GM19372 (cell line): ENCODE measurements at regions not wholly inside any gene's neighbourhood (a gene's known extent, or its start where the extent isn't known, plus 50 kb on each side); places are given as distances from the start of the nearest gene placed in this dataset.
"Not testable (repeated sequence)": the region's sequence is repeated elsewhere in the genome, so short reads cannot be mapped to it uniquely, and the experiment has no call there.

Source experiments
- ATAC-seq: cut with Tn5 transposase; IDR thresholded peaks from one replicate; pipeline ENCODE4 v1.9.1; 2021; ENCODE audit warnings: mild to moderate bottlenecking, low read depth, moderate library complexity; ENCODE audit not compliant: unreplicated experiment

- no peak for ATAC-seq
Measured at GRCh38 chr5:85646641-85647040, 971.1 kb upstream of the COX7C start.

- ATAC-seq: no peak
Measured at GRCh38 chr5:85647349-85648127, 970.2 kb upstream of the COX7C start.

- no peak for ATAC-seq
Measured at GRCh38 chr5:85648495-85648894, 969.2 kb upstream of the COX7C start.

- ATAC-seq: no peak
Measured at GRCh38 chr5:85651731-85652130, 966.0 kb upstream of the COX7C start.

- not testable (repeated sequence) for ATAC-seq
Measured at GRCh38 chr5:85654144-85654543, 963.6 kb upstream of the COX7C start.

- no peak for ATAC-seq
Measured at GRCh38 chr5:85656050-85656449, 961.7 kb upstream of the COX7C start.

- not testable (repeated sequence) for ATAC-seq
Measured at GRCh38 chr5:85657328-85657727, 960.4 kb upstream of the COX7C start.

- ATAC-seq: not testable (repeated sequence)
Measured at GRCh38 chr5:85662969-85663707, 954.6 kb upstream of the COX7C start.

- no peak for ATAC-seq
Measured at GRCh38 chr5:85663708-85664031, 954.1 kb upstream of the COX7C start.

- ATAC-seq: no peak
Measured at GRCh38 chr5:85670417-85670816, 947.3 kb upstream of the COX7C start.

GRCh38 chr5:85671223-85671970, 946.3 kb upstream of the COX7C start:
- no peak for ATAC-seq

- ATAC-seq: no peak
Measured at GRCh38 chr5:85681871-85682270, 935.9 kb upstream of the COX7C start.

GRCh38 chr5:85684351-85684750, 933.4 kb upstream of the COX7C start:
- ATAC-seq: no peak

GRCh38 chr5:85703296-85703695, 914.4 kb upstream of the COX7C start:
- no peak for ATAC-seq

- no peak for ATAC-seq
Measured at GRCh38 chr5:85709728-85710127, 908.0 kb upstream of the COX7C start.

- no peak for ATAC-seq
Measured at GRCh38 chr5:85716344-85717202, 901.2 kb upstream of the COX7C start.

- ATAC-seq: no peak
Measured at GRCh38 chr5:85717203-85717563, 900.6 kb upstream of the COX7C start.

- ATAC-seq: no peak
Measured at GRCh38 chr5:85732185-85732584, 885.6 kb upstream of the COX7C start.

GRCh38 chr5:85741972-85742371, 875.8 kb upstream of the COX7C start:
- no peak for ATAC-seq

- no peak for ATAC-seq
Measured at GRCh38 chr5:85760519-85760918, 857.2 kb upstream of the COX7C start.

GRCh38 chr5:85769347-85769746, 848.4 kb upstream of the COX7C start:
- no peak for ATAC-seq
